K562 (cell line): ENCODE measurements at regions not wholly inside any gene's neighbourhood (a gene's known extent, or its start where the extent isn't known, plus 50 kb on each side); places are given as distances from the start of the nearest gene placed in this dataset.

ENCODE experiments used
- ATAC-seq: fragments of 200-7000 bp; cut with Tn5 transposase; 3 replicates; pipeline ENCODE4 v1.9.1; 2020; ENCODE audit warnings: moderate library complexity
- BruUV-seq: library from RNA; stranded (reverse); fragments of 400-500 nt; replicated peaks from 2 replicates; lab custom pipeline; 2021; lab: Mats Ljungman, UMichigan
- CTCF ChIA-PET: fragments of 300-600 bp; formaldehyde crosslinking; extraction: SDS; loops from one replicate; lab custom pipeline; 2021; ENCODE audit warnings: low intra/inter-chr PET ratio; lab: Yijun Ruan, JAX
- POLR2A ChIA-PET: fragments of 300-600, 350-650 bp; sonication (Branson Sonifier 250); formaldehyde crosslinking; extraction: SDS; loops from one replicate; lab custom pipeline; 2021; ENCODE audit warnings: antibody characterized with exemption, inconsistent platforms; lab: Yijun Ruan, JAX
- DNase-seq, 4 experiments: peaks; one replicate each; pipeline versions ENCODE4 v3.0.0 to v3.0.0-alpha.2; 2011 to 2018; ENCODE audit warnings: low spot score in 3 of 4, mixed read lengths in 3 of 4; ENCODE audit errors: extremely low read depth in 1 of 4
- FAIRE-seq: peaks from 2 replicates; lab custom pipeline; 2011; peaks lifted over from hg19 to GRCh38; lab: Jason Lieb, UNC
- H2AFZ ChIP-seq: 2 replicates; pipeline ENCODE4 v1.6.0; 2011; ENCODE audit warnings: low read depth, low read length, control low read depth, inconsistent platforms
- H3K27ac ChIP-seq: fragments of 200-600 bp; 3 replicates; pipeline ENCODE4 v1.8.0; 2011; ENCODE audit warnings: low read depth, mild to moderate bottlenecking, control low read depth, inconsistent platforms, low read length, moderate library complexity, mixed read lengths; ENCODE audit errors: extremely low read depth
- H3K27me3 ChIP-seq, 2 experiments: fragments of 300-600 bp in 1 of 2; 2 replicates in 1 of 2; 3 replicates in 1 of 2; pipeline versions ENCODE4 v1.6.0 to v1.8.0; 2011; ENCODE audit warnings: inconsistent platforms in 2 of 2, low read length in 2 of 2, mild to moderate bottlenecking in 1 of 2, mixed read lengths in 1 of 2, moderate library complexity in 1 of 2; ENCODE audit not compliant: control insufficient read depth in 2 of 2, insufficient read depth in 2 of 2
- H3K36me3 ChIP-seq: fragments of 300-600 bp; 3 replicates; pipeline ENCODE4 v1.8.0; 2011; ENCODE audit warnings: mild to moderate bottlenecking, low read length, inconsistent platforms; ENCODE audit not compliant: control insufficient read depth, insufficient read depth
- H3K4me1 ChIP-seq, 2 experiments: fragments of 200-600 bp in 1 of 2; replicated peaks in 1 of 2; 2 replicates in 1 of 2; 3 replicates in 1 of 2; pipeline versions ENCODE4 v1.5.1 to v1.8.0; 2011; ENCODE audit warnings: inconsistent platforms in 2 of 2, low read length in 2 of 2, mild to moderate bottlenecking in 1 of 2, mixed read lengths in 1 of 2, moderate library complexity in 1 of 2; ENCODE audit not compliant: control insufficient read depth in 2 of 2, insufficient read depth in 2 of 2
- H3K4me2 ChIP-seq: 2 replicates; pipeline ENCODE4 v1.6.1; 2011; ENCODE audit warnings: low read length, control low read depth, inconsistent platforms, mixed read lengths; ENCODE audit not compliant: insufficient read depth
- H3K4me3 ChIP-seq: fragments of 200-600 bp; sonication (generic), shearing (Covaris generic); 2 replicates; pipeline ENCODE4 v1.5.1; 2016; ENCODE audit warnings: control low read depth, inconsistent platforms
- H3K79me2 ChIP-seq: fragments of 200-600 bp; 3 replicates; pipeline ENCODE4 v1.8.0; 2011; ENCODE audit warnings: low read length, inconsistent platforms; ENCODE audit not compliant: control insufficient read depth, insufficient read depth
- H3K9ac ChIP-seq, 2 experiments: 2 replicates each; pipeline versions ENCODE4 v1.6.0 to v1.6.1; 2011; ENCODE audit warnings: low read depth in 2 of 2, low read length in 2 of 2, control low read depth in 1 of 2, inconsistent platforms in 1 of 2, mild to moderate bottlenecking in 1 of 2, mixed read lengths in 1 of 2; ENCODE audit not compliant: insufficient read depth in 1 of 2
- H3K9me1 ChIP-seq: one replicate; pipeline ENCODE4 v1.6.0; 2011; ENCODE audit warnings: inconsistent platforms, mild to moderate bottlenecking, low read length, moderate library complexity; ENCODE audit not compliant: control insufficient read depth, insufficient read depth
- H3K9me3 ChIP-seq: replicated peaks from 2 replicates; pipeline ENCODE4 v1.5.1; 2011; ENCODE audit warnings: low read depth, low read length, inconsistent platforms; ENCODE audit not compliant: control insufficient read depth, insufficient read depth
- H4K20me1 ChIP-seq: replicated peaks from 2 replicates; pipeline ENCODE4 v1.6.1; 2011; ENCODE audit warnings: low read length, inconsistent platforms, mixed read lengths; ENCODE audit not compliant: control insufficient read depth, insufficient read depth
- CHD7 ChIP-seq: fragments of 200-600 bp; sonication (generic); IDR thresholded peaks from one replicate; pipeline ENCODE4 v1.6.1; 2012; ENCODE audit warnings: mild to moderate bottlenecking, low read depth, low read length, inconsistent platforms
- FUS ChIP-seq: fragments of 200-400 bp; formaldehyde crosslinking; optimal IDR thresholded peaks from 2 replicates; pipeline ENCODE3; 2017; ENCODE audit warnings: low read depth, low read length
- HNRNPUL1 ChIP-seq: fragments of 200-400 bp; formaldehyde crosslinking; IDR thresholded peaks from 2 replicates; pipeline ENCODE4 v1.6.1; 2017; ENCODE audit warnings: low read length
- RCOR1 ChIP-seq, 2 experiments: IDR thresholded peaks; 2 replicates each; pipeline ENCODE4 v1.6.1; 2012; ENCODE audit warnings: low read depth in 2 of 2, low read length in 2 of 2, borderline replicate concordance in 1 of 2, improper control_type of control experiment in 1 of 2
- ZNF184 ChIP-seq: sonication (generic); formaldehyde crosslinking; IDR thresholded peaks from 2 replicates; pipeline ENCODE4 v1.5.0; 2020; ENCODE audit warnings: missing genetic modification reagents
- ZNF76 ChIP-seq: fragments of 250-450 bp; sonication (Bioruptor Pico); IDR thresholded peaks from 2 replicates; pipeline ENCODE4 v1.4.0; 2020; ENCODE audit warnings: mild to moderate bottlenecking, moderate library complexity, borderline replicate concordance
- WGBS: fragments of 100-300 bp; shearing (Covaris generic); methylation state at CpG from one replicate; pipeline ENCODE4 v1.1.6; 2016; ENCODE audit warnings: low coverage, mixed read lengths; ENCODE audit not compliant: insufficient coverage; ENCODE audit errors: missing lambda C conversion rate; 5-methylcytosine and 5-hydroxymethylcytosine counted together
- in situ Hi-C: fragments of 300-500 bp; cut with MboI; formaldehyde crosslinking; loops from 4 replicates; pipeline ENCODE4 v1.15.0; 2018; ENCODE audit warnings: inconsistent platforms, mixed read lengths
- intact Hi-C: fragments of 100-400 bp; cut with micrococcal nuclease; formaldehyde crosslinking; loops from 2 replicates; pipeline ENCODE4 v1.14.2; 2022
- TF ChIP-seq, protein P1 (sequence below): fragments of 250-450 bp; sonication (Bioruptor Pico); IDR thresholded peaks from 2 replicates; pipeline ENCODE4 v1.5.0; 2020; ENCODE audit warnings: mild to moderate bottlenecking, borderline replicate concordance
- TF ChIP-seq, protein P2 (sequence below): fragments of 250-450 bp; sonication (Bioruptor Pico); IDR thresholded peaks from 2 replicates; pipeline ENCODE4 v1.8.0; 2022; ENCODE audit warnings: moderate library complexity, mild to moderate bottlenecking, inconsistent platforms

- TF ChIP-seq, protein P1, sequence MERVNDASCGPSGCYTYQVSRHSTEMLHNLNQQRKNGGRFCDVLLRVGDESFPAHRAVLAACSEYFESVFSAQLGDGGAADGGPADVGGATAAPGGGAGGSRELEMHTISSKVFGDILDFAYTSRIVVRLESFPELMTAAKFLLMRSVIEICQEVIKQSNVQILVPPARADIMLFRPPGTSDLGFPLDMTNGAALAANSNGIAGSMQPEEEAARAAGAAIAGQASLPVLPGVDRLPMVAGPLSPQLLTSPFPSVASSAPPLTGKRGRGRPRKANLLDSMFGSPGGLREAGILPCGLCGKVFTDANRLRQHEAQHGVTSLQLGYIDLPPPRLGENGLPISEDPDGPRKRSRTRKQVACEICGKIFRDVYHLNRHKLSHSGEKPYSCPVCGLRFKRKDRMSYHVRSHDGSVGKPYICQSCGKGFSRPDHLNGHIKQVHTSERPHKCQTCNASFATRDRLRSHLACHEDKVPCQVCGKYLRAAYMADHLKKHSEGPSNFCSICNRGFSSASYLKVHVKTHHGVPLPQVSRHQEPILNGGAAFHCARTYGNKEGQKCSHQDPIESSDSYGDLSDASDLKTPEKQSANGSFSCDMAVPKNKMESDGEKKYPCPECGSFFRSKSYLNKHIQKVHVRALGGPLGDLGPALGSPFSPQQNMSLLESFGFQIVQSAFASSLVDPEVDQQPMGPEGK (CRISPR knock-in tag), result no peak
These were observed 193.3 kb upstream of the MAP2 start (continued) for GRCh38 chr2:209230560-209230959.

DNA sequence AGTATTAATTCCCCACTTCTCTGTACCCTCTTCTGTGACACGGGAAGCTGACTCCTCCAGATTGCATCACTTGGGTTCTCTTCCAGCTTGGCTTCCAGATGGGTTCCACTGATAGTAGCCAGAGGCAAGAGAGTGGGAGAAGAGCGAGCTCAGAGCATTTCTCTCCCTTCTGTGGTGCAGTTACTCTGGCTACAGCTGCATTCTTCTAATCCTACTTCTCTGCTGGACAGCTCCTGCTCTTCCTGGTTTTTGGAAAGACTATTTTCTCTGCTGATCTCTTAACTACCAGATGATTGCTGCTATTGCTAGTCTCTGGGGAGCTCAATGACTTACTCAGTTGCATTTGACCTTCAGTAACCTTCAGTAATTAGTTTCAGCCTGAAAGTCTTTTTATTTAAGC is 187.5 kb upstream of the MAP2 start:
- Histone ChIP-seq H3K4me2 (no peak overlapping the region), H3K36me3 (no peaks in the 10 kb centered on the region), H3K9me1 (no peaks in the 10 kb centered on the region), H3K9me3 (no peaks in the 10 kb centered on the region), H3K27ac (no peak overlapping the region), H4K20me1 (no peaks in the 10 kb centered on the region), H3K79me2 (no peaks in the 10 kb centered on the region), H3K4me1 (no peaks in the 10 kb centered on the region), H3K27me3 (no peaks in the 10 kb centered on the region), H3K4me3 (no peak overlapping the region), H2AFZ (no peak overlapping the region), H3K9ac (no peak overlapping the region)
- ATAC-seq, result no peak
- in situ Hi-C loops (no loop called here), intact Hi-C loops (no loop called here)
- DNase-seq, result no peak
- BruUV-seq, result no TSS peak
- FAIRE-seq, result no peak
- ChIA-PET POLR2A (no interaction called here), CTCF (no interaction called here)
- WGBS, result 0% methylated on average over 2 of the region's 2 CpGs
- TF ChIP-seq FUS (no peak), CHD7 (no peak), ZNF76 (CRISPR knock-in tag) (no peak), HNRNPUL1 (no peak), ZNF184 (CRISPR knock-in tag) (no peak), RCOR1 (IDR thresholded peaks at IDR 0.05; ENCODE audit: borderline replicate concordance in 1 of 2, low read depth in 2 of 2, low read length in 2 of 2) (no peak)
- TF ChIP-seq, protein P2, sequence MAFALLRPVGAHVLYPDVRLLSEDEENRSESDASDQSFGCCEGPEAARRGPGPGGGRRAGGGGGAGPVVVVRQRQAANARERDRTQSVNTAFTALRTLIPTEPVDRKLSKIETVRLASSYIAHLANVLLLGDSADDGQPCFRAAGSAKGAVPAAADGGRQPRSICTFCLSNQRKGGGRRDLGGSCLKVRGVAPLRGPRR, result no peak
